ENCODE measurements at regions not wholly inside any gene's neighbourhood (a gene's known extent, or its start where the extent isn't known, plus 50 kb on each side); places are given as distances from the start of the nearest gene placed in this dataset.

- no peak overlapping the region for H2AFZ ChIP-seq (ENCODE audit: low read depth, low read length)
- H4K20me1 ChIP-seq (ENCODE audit: insufficient read depth): no peaks in the 10 kb centered on the region
- H3K4me3 ChIP-seq (ENCODE audit: low read length): no peak overlapping the region
- no peak overlapping the region for H3K9ac ChIP-seq (ENCODE audit: low read length)
- H3K27me3 ChIP-seq (ENCODE audit: insufficient read depth, low read depth, low read length): no peaks in the 10 kb centered on the region
- TF ChIP-seq EP300 (conservative IDR thresholded peaks at IDR 0.05; ENCODE audit: poor library complexity, severe bottlenecking): no peak
- TF ChIP-seq SMC3 (conservative IDR thresholded peaks at IDR 0.05; ENCODE audit: poor library complexity): no peak
- no peaks in the 10 kb centered on the region for H3F3A ChIP-seq (ENCODE audit: insufficient read depth, low read length, poor library complexity, severe bottlenecking)
- no peaks in the 10 kb centered on the region for H3K9me2 ChIP-seq (ENCODE audit: insufficient read depth, low read length)
- H3K9me3 ChIP-seq (ENCODE audit: low read length): no peaks in the 10 kb centered on the region
- H3K4me2 ChIP-seq (ENCODE audit: low read length): no peak overlapping the region
- H3K36me3 ChIP-seq (ENCODE audit: insufficient read depth, low read length): no peaks in the 10 kb centered on the region
- H3K79me2 ChIP-seq (replicated peaks; ENCODE audit: insufficient read depth, low read length): no peaks in the 10 kb centered on the region
- H3K27ac ChIP-seq (ENCODE audit: low read length): no peak overlapping the region
These were observed 201.1 kb downstream of the SP3 start for GRCh38 chr2:173764094-173764493.

GRCh38 chr2:173766537-173767289 lies 198.5 kb downstream of the SP3 start:
- TF ChIP-seq SMC3 (conservative IDR thresholded peaks at IDR 0.05; ENCODE audit: poor library complexity) (no peak), EP300 (conservative IDR thresholded peaks at IDR 0.05; ENCODE audit: poor library complexity, severe bottlenecking) (no peak), REST (IDR thresholded peaks at IDR 0.05; ENCODE audit: borderline replicate concordance) (peak; percentile 86), EZH2 (IDR thresholded peaks at IDR 0.05; ENCODE audit: borderline replicate concordance, insufficient read depth, low read length, poor library complexity, severe bottlenecking) (no peak), MXI1 (conservative IDR thresholded peaks at IDR 0.05; ENCODE audit: poor library complexity, severe bottlenecking) (no peak), TAF1 (IDR thresholded peaks at IDR 0.05; ENCODE audit: low read depth) (no peak), RAD21 (conservative IDR thresholded peaks at IDR 0.05) (no peak), POLR2AphosphoS5 (IDR thresholded peaks at IDR 0.05) (no peak)
- no peaks in the 10 kb centered on the region for H3F3A ChIP-seq (ENCODE audit: insufficient read depth, low read length, poor library complexity, severe bottlenecking)
- H3K4me3 ChIP-seq (ENCODE audit: low read length): no peak overlapping the region
- no peak overlapping the region for H2AFZ ChIP-seq (ENCODE audit: low read depth, low read length)
- no peak overlapping the region for H3K9ac ChIP-seq (ENCODE audit: low read length)
- H3K36me3 ChIP-seq (ENCODE audit: insufficient read depth, low read length): no peaks in the 10 kb centered on the region
- H3K79me2 ChIP-seq (replicated peaks; ENCODE audit: insufficient read depth, low read length): no peaks in the 10 kb centered on the region
- H3K27me3 ChIP-seq (ENCODE audit: insufficient read depth, low read depth, low read length): no peaks in the 10 kb centered on the region
- no peak overlapping the region for H3K27ac ChIP-seq (ENCODE audit: low read length)
- no peaks in the 10 kb centered on the region for H3K9me2 ChIP-seq (ENCODE audit: insufficient read depth, low read length)
- H4K20me1 ChIP-seq (ENCODE audit: insufficient read depth): no peaks in the 10 kb centered on the region
- no peak overlapping the region for H3K4me2 ChIP-seq (ENCODE audit: low read length)
- H3K9me3 ChIP-seq (ENCODE audit: low read length): no peaks in the 10 kb centered on the region

GRCh38 chr2:173770947-173771678 lies 194.1 kb downstream of the SP3 start:
- Histone ChIP-seq H3K36me3 (ENCODE audit: insufficient read depth, low read length) (no peaks in the 10 kb centered on the region), H3K27me3 (ENCODE audit: insufficient read depth, low read depth, low read length) (no peaks in the 10 kb centered on the region), H3K4me2 (ENCODE audit: low read length) (no peak overlapping the region), H3K9me2 (ENCODE audit: insufficient read depth, low read length) (no peaks in the 10 kb centered on the region), H4K20me1 (ENCODE audit: insufficient read depth) (no peaks in the 10 kb centered on the region), H3K9ac (ENCODE audit: low read length) (no peak overlapping the region), H3F3A (ENCODE audit: insufficient read depth, low read length, poor library complexity, severe bottlenecking) (no peaks in the 10 kb centered on the region), H2AFZ (ENCODE audit: low read depth, low read length) (no peak overlapping the region), H3K4me3 (ENCODE audit: low read length) (no peak overlapping the region), H3K27ac (ENCODE audit: low read length) (no peak overlapping the region), H3K79me2 (replicated peaks; ENCODE audit: insufficient read depth, low read length) (no peaks in the 10 kb centered on the region), H3K9me3 (ENCODE audit: low read length) (no peaks in the 10 kb centered on the region)
- no peak for TF ChIP-seq SMC3 (conservative IDR thresholded peaks at IDR 0.05; ENCODE audit: poor library complexity)
- TF ChIP-seq EZH2 (IDR thresholded peaks at IDR 0.05; ENCODE audit: borderline replicate concordance, insufficient read depth, low read length, poor library complexity, severe bottlenecking): no peak
- TF ChIP-seq MXI1 (conservative IDR thresholded peaks at IDR 0.05; ENCODE audit: poor library complexity, severe bottlenecking): no peak
- TF ChIP-seq EP300 (conservative IDR thresholded peaks at IDR 0.05; ENCODE audit: poor library complexity, severe bottlenecking): no peak
- no peak for TF ChIP-seq TAF1 (IDR thresholded peaks at IDR 0.05; ENCODE audit: low read depth)
- no peak for TF ChIP-seq CTCF (IDR thresholded peaks at IDR 0.05; ENCODE audit: poor library complexity, severe bottlenecking)
- TF ChIP-seq POLR2AphosphoS5 (IDR thresholded peaks at IDR 0.05): no peak
- TF ChIP-seq REST (IDR thresholded peaks at IDR 0.05; ENCODE audit: borderline replicate concordance): no peak
- TF ChIP-seq RAD21 (conservative IDR thresholded peaks at IDR 0.05): no peak

Measured in neural cell (in vitro differentiated cells).